NCI-H82 (cell line): ENCODE measurements at regions not wholly inside any gene's neighbourhood (a gene's known extent, or its start where the extent isn't known, plus 50 kb on each side); places are given as distances from the start of the nearest gene placed in this dataset.

ENCODE experiments used
- DNase-seq: peaks from one replicate; lab custom pipeline; 2025; lab: John Stamatoyannopoulos, UW

GRCh38 chr11:41861838-41862237 is 402.4 kb upstream of the LRRC4C start:
- peak; percentile 56 for DNase-seq

GRCh38 chr11:41866525-41866924 is 407.1 kb upstream of the LRRC4C start:
- DNase-seq = no peak

GRCh38 chr11:41868606-41869005 is 409.2 kb upstream of the LRRC4C start:
- DNase-seq = no peak

- peak; percentile 81 for DNase-seq
Measured at GRCh38 chr11:41872426-41872825, 413.0 kb upstream of the LRRC4C start.

- peak; percentile 2 for DNase-seq
Measured at GRCh38 chr11:41872870-41873269, 413.4 kb upstream of the LRRC4C start.

GRCh38 chr11:41878095-41878494 is 418.6 kb upstream of the LRRC4C start:
- DNase-seq = no peak

GRCh38 chr11:41879214-41879613 is 419.8 kb upstream of the LRRC4C start:
- DNase-seq = no peak

- DNase-seq = no peak
Measured at GRCh38 chr11:41895081-41895480, 435.6 kb upstream of the LRRC4C start.

- DNase-seq = no peak
Measured at GRCh38 chr11:41897991-41898390, 438.5 kb upstream of the LRRC4C start.

- DNase-seq = peak; percentile 66
Measured at GRCh38 chr11:41917900-41918299, 458.4 kb upstream of the LRRC4C start.

- DNase-seq = no peak
Measured at GRCh38 chr11:41920374-41920773, 460.9 kb upstream of the LRRC4C start.

GRCh38 chr11:41921746-41922390 is 462.4 kb upstream of the LRRC4C start:
- DNase-seq = peak; percentile 20

- no peak for DNase-seq
Measured at GRCh38 chr11:41926339-41926738, 466.9 kb upstream of the LRRC4C start.

- no peak for DNase-seq
Measured at GRCh38 chr11:41935241-41935640, 475.8 kb upstream of the LRRC4C start.

- DNase-seq = no peak
Measured at GRCh38 chr11:41935795-41936194, 476.3 kb upstream of the LRRC4C start.

- DNase-seq = no peak
Measured at GRCh38 chr11:41943656-41944055, 484.2 kb upstream of the LRRC4C start.

GRCh38 chr11:41947392-41947791 is 487.9 kb upstream of the LRRC4C start:
- no peak for DNase-seq

- DNase-seq = no peak
Measured at GRCh38 chr11:41950470-41951143, 491.2 kb upstream of the LRRC4C start.

GRCh38 chr11:41954034-41954433 is 494.6 kb upstream of the LRRC4C start:
- DNase-seq = no peak

- DNase-seq = no peak
Measured at GRCh38 chr11:41955066-41955465, 495.6 kb upstream of the LRRC4C start.

GRCh38 chr11:41955635-41956400 is 496.4 kb upstream of the LRRC4C start:
- DNase-seq = no peak

- no peak for DNase-seq
Measured at GRCh38 chr11:41963406-41963805, 504.0 kb upstream of the LRRC4C start.

GRCh38 chr11:41970681-41971080 is 511.2 kb upstream of the LRRC4C start:
- no peak for DNase-seq
